ENCODE measurements at regions not wholly inside any gene's neighbourhood (a gene's known extent, or its start where the extent isn't known, plus 50 kb on each side); places are given as distances from the start of the nearest gene placed in this dataset.

GRCh38 chr4:188197566-188197965 lies 58.3 kb downstream of the TRIML1 start:
- no peak for DNase-seq (ENCODE audit: low spot score)

GRCh38 chr4:188198982-188199792 lies 59.9 kb downstream of the TRIML1 start:
- no peak for DNase-seq (ENCODE audit: low spot score)

GRCh38 chr4:188201851-188202250 lies 62.6 kb downstream of the TRIML1 start:
- no peak for DNase-seq (ENCODE audit: low spot score)

GRCh38 chr4:188206783-188207182 lies 67.5 kb downstream of the TRIML1 start:
- DNase-seq (ENCODE audit: low spot score): no peak

- DNase-seq (ENCODE audit: low spot score): no peak
Measured at GRCh38 chr4:188214861-188215260, 75.6 kb downstream of the TRIML1 start.

GRCh38 chr4:188218392-188218791 lies 79.2 kb downstream of the TRIML1 start:
- no peak for DNase-seq (ENCODE audit: low spot score)

- DNase-seq (ENCODE audit: low spot score): no peak
Measured at GRCh38 chr4:188220006-188220405, 80.8 kb downstream of the TRIML1 start.

- DNase-seq (ENCODE audit: low spot score): no peak
Measured at GRCh38 chr4:188221090-188221489, 81.8 kb downstream of the TRIML1 start.

GRCh38 chr4:188228279-188228678 lies 89.0 kb downstream of the TRIML1 start:
- DNase-seq (ENCODE audit: low spot score): no peak

GRCh38 chr4:188232428-188232827 lies 93.2 kb downstream of the TRIML1 start:
- DNase-seq (ENCODE audit: low spot score): no peak

GRCh38 chr4:188242041-188242440 lies 102.8 kb downstream of the TRIML1 start:
- no peak for DNase-seq (ENCODE audit: low spot score)

GRCh38 chr4:188245651-188246050 lies 106.4 kb downstream of the TRIML1 start:
- DNase-seq (ENCODE audit: low spot score): no peak

- no peak for DNase-seq (ENCODE audit: low spot score)
Measured at GRCh38 chr4:188246488-188246887, 107.2 kb downstream of the TRIML1 start.

GRCh38 chr4:188254211-188254610 lies 115.0 kb downstream of the TRIML1 start:
- no peak for DNase-seq (ENCODE audit: low spot score)

- no peak for DNase-seq (ENCODE audit: low spot score)
Measured at GRCh38 chr4:188262464-188262863, 123.2 kb downstream of the TRIML1 start.

GRCh38 chr4:188263321-188263720 lies 124.1 kb downstream of the TRIML1 start:
- no peak for DNase-seq (ENCODE audit: low spot score)

GRCh38 chr4:188266386-188266785 lies 127.1 kb downstream of the TRIML1 start:
- DNase-seq (ENCODE audit: low spot score): no peak

- no peak for DNase-seq (ENCODE audit: low spot score)
Measured at GRCh38 chr4:188268131-188268908, 129.1 kb downstream of the TRIML1 start.

- no peak for DNase-seq (ENCODE audit: low spot score)
Measured at GRCh38 chr4:188270273-188271069, 131.2 kb downstream of the TRIML1 start.

GRCh38 chr4:188275686-188276085 lies 136.4 kb downstream of the TRIML1 start:
- DNase-seq (ENCODE audit: low spot score): no peak

GRCh38 chr4:188279184-188279583 lies 139.9 kb downstream of the TRIML1 start:
- no peak for DNase-seq (ENCODE audit: low spot score)

GRCh38 chr4:188282471-188283232 lies 143.4 kb downstream of the TRIML1 start:
- no peak for DNase-seq (ENCODE audit: low spot score)

Measured in AG08396 (cell line).